COLO668 (cell line): ENCODE measurements at regions not wholly inside any gene's neighbourhood (a gene's known extent, or its start where the extent isn't known, plus 50 kb on each side); places are given as distances from the start of the nearest gene placed in this dataset.

ENCODE experiments used
- DNase-seq: peaks from one replicate; lab custom pipeline; 2025; ENCODE audit not compliant: unreplicated experiment; lab: John Stamatoyannopoulos, UW

DNA sequence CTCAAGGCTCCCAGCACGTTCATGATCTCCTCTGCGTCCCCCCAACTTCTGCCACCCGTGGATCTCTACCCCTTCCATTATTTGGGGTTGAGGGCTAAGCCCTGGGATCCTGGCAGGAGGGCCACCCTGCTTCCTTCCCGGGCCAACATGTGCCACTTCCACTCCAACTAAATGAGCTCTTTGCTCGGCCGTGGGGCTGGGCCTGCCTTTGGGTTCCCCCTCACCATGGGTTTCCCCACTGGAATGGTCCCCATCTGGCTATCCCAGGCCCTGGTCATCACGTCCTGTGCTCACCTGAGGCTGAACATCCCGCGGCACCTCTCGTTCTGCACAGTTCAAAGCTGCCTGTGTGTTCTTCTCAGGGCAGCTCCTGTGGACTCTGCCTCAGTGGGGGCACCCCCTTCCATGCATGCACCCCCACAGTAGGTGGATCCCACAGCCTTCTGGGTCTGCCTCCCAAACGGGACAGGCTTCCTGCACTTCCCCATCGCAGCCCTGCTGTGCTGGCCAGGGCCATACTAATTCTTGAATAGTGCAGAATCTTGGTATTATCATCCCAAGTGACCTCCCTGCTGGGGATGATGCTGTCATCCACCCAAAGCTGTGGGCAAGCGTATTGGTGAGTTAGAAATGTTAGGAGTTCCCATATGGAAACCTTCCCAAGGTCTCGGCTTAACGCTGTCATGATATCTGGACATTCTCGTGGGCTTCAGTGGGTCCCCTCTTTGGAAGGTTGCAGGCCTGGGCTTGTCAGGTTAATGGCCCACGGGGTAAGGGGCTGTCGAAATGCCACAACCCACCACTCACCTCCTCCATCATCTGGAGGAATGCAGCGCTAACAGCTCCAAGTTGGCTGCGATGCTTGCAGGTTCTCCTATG, 150.5 kb upstream of the TWIST2 start:
- no peak for DNase-seq

GRCh38 chr2:238698072-238698352, 149.9 kb upstream of the TWIST2 start:
- DNase-seq = no peak

GRCh38 chr2:238698451-238699306, 149.2 kb upstream of the TWIST2 start:
- no peak for DNase-seq

- DNase-seq = no peak
Observed at GRCh38 chr2:238699307-238700116, 148.4 kb upstream of the TWIST2 start.

DNA sequence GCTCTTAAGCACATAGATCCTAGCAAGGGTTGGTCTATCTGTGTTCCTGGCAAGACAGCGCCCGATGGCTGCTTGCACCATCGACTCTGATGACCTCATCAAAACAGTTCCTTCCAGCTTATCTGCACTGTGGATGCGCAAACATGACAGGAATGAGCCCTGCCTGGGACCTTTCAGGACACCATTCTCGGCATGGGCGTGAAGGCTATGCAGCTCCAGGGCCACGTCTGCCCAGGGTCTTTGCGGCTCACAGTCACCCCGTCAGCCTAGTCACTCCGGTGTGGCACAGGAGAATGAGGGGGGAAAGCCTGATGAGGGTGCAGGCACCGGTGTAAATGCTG, 147.8 kb upstream of the TWIST2 start:
- no peak for DNase-seq

DNA sequence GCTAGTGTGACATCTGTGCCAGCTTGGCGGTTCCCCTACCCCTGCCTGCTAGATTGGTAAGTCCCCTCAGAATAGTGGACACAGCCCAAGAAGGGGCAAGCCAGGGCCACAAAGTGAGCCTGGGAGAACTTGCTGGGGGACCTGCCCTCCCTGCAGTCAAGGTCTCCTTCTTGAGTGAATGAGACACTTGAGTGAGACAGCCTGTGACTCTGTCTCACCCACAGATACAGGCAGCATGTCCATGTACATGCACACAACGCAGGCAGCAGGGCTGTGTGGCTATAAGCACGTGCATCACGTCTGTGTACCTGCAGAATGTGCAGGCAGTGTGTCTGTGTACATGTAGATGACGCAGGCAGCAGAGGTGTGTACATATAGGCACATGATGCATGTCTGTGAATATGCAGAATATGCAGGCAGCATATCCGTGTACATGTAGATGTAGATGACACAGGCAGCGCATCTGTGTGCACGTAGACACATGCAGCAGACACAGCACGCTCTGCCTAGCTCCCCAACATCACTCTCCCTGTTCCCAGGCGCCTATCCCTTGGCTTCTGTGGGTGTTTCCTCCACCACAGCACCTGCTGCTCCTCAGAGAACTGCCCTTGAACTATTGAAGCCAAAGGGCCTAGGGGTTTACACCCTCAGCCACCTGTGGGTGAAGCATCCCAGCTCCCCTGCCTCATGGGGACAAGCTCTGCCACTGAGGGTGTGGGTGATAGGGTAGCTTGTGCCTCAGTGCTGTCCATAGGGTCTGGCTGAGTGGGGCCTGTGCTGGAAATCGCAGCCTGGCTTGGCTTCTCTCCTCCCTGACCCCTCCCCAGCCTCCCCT, 147.2 kb upstream of the TWIST2 start:
- DNase-seq = no peak

DNA sequence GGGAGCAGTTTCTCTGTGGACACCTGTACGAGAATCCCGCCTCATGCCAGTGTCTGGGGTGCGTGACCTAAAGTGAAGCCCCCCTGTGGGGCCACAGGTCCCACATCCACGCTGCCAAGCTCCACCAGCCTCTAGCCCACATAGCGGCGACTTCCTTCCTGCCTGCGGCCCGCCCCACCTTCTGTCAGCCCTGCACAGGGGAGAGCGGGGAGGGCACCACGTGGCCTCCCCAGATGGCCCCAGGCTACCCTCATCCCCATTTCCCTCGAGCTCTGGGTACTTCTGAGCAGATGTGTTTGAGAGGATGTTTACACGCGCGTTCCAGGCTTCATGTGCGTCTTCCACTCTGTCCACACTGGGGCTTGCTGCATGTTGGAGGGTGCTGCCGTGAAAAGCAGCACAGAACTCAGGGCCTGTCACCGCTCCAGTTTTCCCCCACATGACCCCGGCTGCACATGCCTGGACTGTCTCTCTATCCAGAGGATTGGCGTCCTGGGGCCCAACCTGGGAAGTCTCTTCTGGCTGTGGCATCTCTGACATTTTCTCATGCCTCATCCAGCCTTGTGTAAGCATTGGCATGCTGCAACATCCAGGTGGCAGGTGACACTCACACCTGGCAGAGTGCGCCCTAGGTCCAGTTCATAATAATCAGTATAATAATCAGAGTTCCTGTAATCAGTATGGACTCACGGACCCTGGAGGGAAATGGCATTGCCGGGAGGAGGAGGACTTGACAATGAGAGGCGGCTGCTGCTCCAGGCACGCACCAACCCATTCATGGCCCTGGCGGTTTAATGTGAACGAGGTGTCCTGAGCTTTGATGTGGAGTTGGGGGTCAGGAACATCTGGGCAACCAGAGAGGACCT, 146.3 kb upstream of the TWIST2 start:
- DNase-seq = no peak

DNA sequence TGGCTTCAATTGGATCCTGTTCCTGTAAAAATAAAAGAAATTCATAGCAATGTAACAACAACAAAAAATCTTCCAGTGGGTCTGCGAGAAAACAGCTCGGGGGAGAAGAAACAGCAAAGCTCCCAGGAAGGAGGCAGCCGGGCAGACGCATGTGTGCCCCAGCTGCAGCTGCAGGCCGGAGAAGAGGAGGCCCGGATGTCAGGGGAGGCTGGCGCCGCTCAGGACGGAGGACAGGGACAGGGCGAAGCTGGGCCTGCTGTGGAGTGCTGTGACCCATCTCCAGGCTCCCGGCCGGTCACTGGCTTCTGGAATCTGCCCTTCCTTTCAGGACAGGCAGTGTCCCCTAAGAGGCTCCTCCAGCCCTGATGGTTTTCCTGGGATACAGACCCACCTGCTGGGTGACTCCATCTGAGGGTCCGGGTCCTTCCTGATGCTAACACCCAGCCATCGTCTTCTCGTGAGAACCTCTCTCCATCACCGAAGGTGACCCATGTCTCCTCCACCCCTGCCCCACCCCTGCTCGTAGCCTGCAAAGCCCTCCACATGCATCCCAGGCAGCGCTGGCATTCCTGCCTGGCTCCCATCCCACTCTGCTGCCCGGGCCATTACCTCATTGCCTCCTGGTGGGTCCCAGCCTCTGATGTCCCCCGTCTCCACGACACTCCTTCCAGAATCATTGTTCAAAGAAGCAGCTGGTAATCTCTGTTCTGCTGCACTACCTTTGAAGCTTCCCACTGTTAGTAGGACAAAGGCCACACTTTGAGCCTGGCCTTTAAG, 145.4 kb upstream of the TWIST2 start:
- no peak for DNase-seq

DNA sequence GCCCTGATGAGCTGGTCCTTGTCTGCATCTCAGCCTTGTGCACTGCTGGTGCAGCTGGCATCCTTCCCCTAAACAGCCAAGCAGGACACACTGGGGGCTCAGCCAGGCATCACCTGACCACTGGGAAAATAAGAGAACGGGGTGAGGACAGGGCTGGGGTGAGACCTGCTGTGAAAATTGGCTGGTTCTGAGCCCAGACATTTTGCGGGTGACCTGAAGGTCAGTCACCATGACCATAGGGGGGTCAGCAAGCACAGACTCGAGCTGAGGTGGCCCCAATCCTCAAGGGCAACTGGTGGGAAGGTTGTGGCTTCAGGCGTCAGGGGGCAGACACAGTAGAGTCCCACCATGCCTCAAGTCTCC, 144.9 kb upstream of the TWIST2 start:
- no peak for DNase-seq

- no peak for DNase-seq
Observed at GRCh38 chr2:238703436-238703835, 144.4 kb upstream of the TWIST2 start.

GRCh38 chr2:238704471-238705225, 143.2 kb upstream of the TWIST2 start:
- DNase-seq = no peak

GRCh38 chr2:238706163-238706562, 141.7 kb upstream of the TWIST2 start:
- no peak for DNase-seq

- DNase-seq = no peak
Observed at GRCh38 chr2:238706673-238707072, 141.2 kb upstream of the TWIST2 start.

DNA sequence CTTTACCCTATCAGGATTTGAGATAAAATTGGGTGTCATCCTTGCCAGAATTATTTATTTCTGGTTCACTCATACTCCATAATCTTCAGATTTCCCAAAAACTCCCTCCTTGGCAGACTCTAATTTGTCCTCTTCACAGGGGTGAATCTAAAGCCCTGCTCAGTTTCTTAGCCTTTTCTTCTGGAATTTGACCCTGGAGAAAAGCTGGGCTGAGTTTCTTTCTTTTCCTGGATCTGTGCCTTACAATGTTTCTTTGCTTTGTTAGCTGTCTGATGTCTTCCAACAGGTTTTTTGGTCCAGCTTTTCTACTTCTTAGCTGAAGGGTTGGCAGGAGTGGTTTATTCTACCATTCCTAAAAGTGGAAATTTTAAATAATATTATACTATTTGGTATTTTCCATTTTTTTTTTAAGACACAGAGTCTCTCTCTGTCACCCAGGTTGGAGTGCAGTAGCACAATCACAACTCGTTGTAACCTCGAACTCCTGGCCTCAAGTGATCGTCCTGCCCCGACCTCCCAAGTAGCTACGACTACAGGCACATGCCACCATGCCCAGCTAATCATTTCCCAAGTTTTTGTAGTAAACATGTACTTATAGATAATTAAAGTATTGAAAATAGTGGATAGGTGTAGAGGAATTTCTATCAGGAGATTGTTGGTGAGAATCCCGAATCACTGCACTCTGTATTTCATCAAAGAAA, 138.4 kb upstream of the TWIST2 start:
- DNase-seq = no peak

GRCh38 chr2:238710032-238710735, 137.7 kb upstream of the TWIST2 start:
- DNase-seq = no peak

DNA sequence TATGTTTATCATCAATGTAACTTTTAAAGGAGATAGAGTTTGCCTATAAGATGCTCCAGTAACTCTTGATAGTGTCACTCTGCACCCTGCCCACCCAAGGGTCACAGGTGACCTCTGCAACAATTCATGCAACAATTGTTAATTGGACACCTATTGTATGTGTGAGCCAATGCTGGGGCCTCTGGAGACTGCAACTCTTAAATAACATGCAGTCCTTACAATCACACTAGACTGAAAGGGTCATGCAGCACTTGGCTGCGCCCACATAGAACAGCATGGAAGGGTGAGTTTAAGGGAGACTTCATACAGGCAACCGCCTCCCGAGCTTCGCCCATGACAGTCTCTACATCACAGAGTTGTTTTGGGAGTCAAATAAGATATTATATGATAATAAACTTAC, 137.1 kb upstream of the TWIST2 start:
- no peak for DNase-seq

DNA sequence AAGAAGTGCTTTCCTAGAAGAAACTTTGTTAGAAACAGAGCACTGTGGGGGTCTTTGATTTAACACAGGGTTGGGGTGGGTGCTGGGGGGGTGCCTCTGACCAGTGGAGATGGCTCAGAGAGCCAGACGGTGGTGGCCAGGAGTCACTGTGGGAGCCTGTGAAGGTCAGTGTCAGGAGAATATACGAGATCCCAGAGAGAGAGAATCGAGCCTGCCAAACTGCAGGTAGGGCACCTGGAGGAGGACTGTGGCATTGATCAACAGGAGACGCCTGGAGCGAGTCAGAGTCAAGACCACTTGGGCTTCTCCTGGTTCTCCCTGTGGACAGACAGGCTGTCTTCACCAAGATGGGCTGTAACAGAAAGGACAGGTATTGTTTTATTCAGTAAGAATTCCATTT, 136.5 kb upstream of the TWIST2 start:
- DNase-seq = no peak
